ENCODE measurements at regions not wholly inside any gene's neighbourhood (a gene's known extent, or its start where the extent isn't known, plus 50 kb on each side); places are given as distances from the start of the nearest gene placed in this dataset.

DNA sequence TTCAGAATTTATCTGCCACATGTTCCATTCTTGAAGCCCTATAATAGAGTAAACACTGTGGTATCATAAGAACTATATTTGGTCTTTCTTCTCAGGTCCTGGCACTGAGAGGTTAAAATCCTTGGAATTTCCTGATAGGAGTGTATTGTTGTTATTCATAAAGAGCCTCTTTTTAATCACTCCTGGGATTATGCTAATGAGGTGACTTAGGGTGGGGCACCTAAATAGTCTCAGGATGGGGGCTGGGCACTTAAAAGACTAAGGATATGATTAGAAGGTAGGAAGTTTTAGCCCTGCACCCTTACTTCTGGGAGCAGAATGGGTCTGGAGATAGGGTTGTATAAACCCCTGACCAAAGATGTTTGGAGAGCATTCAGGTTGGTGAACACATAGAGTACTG is 755.2 kb upstream of the TENM4 start:
- TF ChIP-seq, protein P1, sequence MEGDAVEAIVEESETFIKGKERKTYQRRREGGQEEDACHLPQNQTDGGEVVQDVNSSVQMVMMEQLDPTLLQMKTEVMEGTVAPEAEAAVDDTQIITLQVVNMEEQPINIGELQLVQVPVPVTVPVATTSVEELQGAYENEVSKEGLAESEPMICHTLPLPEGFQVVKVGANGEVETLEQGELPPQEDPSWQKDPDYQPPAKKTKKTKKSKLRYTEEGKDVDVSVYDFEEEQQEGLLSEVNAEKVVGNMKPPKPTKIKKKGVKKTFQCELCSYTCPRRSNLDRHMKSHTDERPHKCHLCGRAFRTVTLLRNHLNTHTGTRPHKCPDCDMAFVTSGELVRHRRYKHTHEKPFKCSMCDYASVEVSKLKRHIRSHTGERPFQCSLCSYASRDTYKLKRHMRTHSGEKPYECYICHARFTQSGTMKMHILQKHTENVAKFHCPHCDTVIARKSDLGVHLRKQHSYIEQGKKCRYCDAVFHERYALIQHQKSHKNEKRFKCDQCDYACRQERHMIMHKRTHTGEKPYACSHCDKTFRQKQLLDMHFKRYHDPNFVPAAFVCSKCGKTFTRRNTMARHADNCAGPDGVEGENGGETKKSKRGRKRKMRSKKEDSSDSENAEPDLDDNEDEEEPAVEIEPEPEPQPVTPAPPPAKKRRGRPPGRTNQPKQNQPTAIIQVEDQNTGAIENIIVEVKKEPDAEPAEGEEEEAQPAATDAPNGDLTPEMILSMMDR (IDR thresholded peaks at IDR 0.05 in 4 of 5, conservative IDR thresholded peaks at IDR 0.05 in 1 of 5) = no peak
- TF ChIP-seq POLR2A (IDR thresholded peaks at IDR 0.05) = no peak

Data from gastrocnemius medialis (tissue), 4 donors.